Endodermal cell (in vitro differentiated cells): ENCODE measurements at regions not wholly inside any gene's neighbourhood (a gene's known extent, or its start where the extent isn't known, plus 50 kb on each side); places are given as distances from the start of the nearest gene placed in this dataset.

ENCODE experiments used
- DNase-seq: peaks from one replicate; pipeline ENCODE4 v3.0.0-alpha.2; 2017
- H3K27ac ChIP-seq: 2 replicates; pipeline ENCODE4 v1.5.1; 2013; ENCODE audit warnings: mild to moderate bottlenecking, low read depth, low read length, moderate library complexity
- H3K27me3 ChIP-seq: 2 replicates; pipeline ENCODE4 v1.6.1; 2013; ENCODE audit warnings: mild to moderate bottlenecking, low read length, moderate library complexity; ENCODE audit not compliant: insufficient read depth, control insufficient read depth, poor library complexity, severe bottlenecking
- H3K36me3 ChIP-seq: 2 replicates; pipeline ENCODE4 v1.7.0; 2013; ENCODE audit warnings: mild to moderate bottlenecking, low read length, moderate library complexity; ENCODE audit not compliant: control insufficient read depth, insufficient read depth
- H3K4me1 ChIP-seq: one replicate; pipeline ENCODE4 v1.7.0; 2013; ENCODE audit warnings: low read length; ENCODE audit not compliant: control insufficient read depth, insufficient read depth
- H3K4me3 ChIP-seq: 2 replicates; pipeline ENCODE4 v1.5.1; 2013; ENCODE audit warnings: mild to moderate bottlenecking, low read length, moderate library complexity
- H3K9ac ChIP-seq: 2 replicates; pipeline ENCODE4 v1.6.1; 2013; ENCODE audit warnings: mild to moderate bottlenecking, low read length, moderate library complexity; ENCODE audit not compliant: poor library complexity, severe bottlenecking; ENCODE audit errors: extremely low read depth
- H3K9me3 ChIP-seq: 2 replicates; pipeline ENCODE4 v1.6.1; 2013; ENCODE audit warnings: mild to moderate bottlenecking, low read length, moderate library complexity; ENCODE audit not compliant: control insufficient read depth
- H3K27ac Mint-ChIP-seq: 2 replicates; pipeline ENCODE4 v1.8.0; 2020; ENCODE audit warnings: mixed read lengths
- H3K27me3 Mint-ChIP-seq: 2 replicates; pipeline ENCODE4 v1.8.0; 2021; ENCODE audit warnings: mild to moderate bottlenecking, mixed read lengths; ENCODE audit not compliant: insufficient read depth
- H3K36me3 Mint-ChIP-seq: 2 replicates; pipeline ENCODE4 v1.8.0; 2020; ENCODE audit warnings: low read depth, mixed read lengths
- H3K4me1 Mint-ChIP-seq: 2 replicates; pipeline ENCODE4 v1.8.0; 2020; ENCODE audit warnings: mixed read lengths
- H3K4me3 Mint-ChIP-seq: 2 replicates; pipeline ENCODE4 v1.8.0; 2020; ENCODE audit warnings: mild to moderate bottlenecking, moderate library complexity, mixed read lengths
- H3K9me3 Mint-ChIP-seq: 2 replicates; pipeline ENCODE4 v1.8.0; 2020; ENCODE audit warnings: mild to moderate bottlenecking, mixed read lengths
- WGBS, 2 experiments: methylation state at CpG; one replicate each; pipeline versions ENCODE4 v1.1.5 to v1.1.7; 2013; ENCODE audit warnings: missing lambda C conversion rate in 2 of 2, mixed read lengths in 1 of 2; ENCODE audit not compliant: insufficient coverage in 1 of 2, insufficient read length in 1 of 2; 5-methylcytosine and 5-hydroxymethylcytosine counted together
- TF ChIP-seq, protein P1 (sequence below): fragments of 200-600 bp; sonication (generic); conservative IDR thresholded peaks from 2 replicates; pipeline ENCODE4 v1.5.0; 2021; ENCODE audit warnings: antibody characterized with exemption, mild to moderate bottlenecking

DNA sequence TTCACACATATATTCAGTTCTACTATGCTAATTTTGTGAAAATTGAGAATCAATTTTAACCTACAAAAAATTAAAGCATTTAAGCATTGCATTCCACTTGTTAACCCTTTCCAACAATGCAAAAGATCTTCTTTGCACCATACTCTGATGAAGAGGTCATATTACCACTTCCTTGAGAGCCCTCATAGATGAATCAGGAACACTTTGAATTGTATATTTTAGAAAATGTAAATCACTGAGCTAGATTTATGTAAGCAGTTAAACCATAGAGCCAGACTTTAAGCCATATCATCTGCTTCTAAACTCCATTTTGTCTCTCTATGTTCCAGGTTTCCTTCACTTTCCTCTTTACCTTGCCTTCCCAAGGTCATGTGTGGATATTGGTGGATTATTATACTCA, 56.5 kb upstream of the CDH18 start:
- Mint-ChIP-seq H3K9me3 (peaks cover 6% of the 10 kb centered on the region), H3K4me3 (no peak overlapping the region), H3K27ac (no peak overlapping the region), H3K4me1 (peaks cover 19% of the 10 kb centered on the region), H3K36me3 (no peaks in the 10 kb centered on the region), H3K27me3 (no peaks in the 10 kb centered on the region)
- no peaks in the 10 kb centered on the region for H3K27me3 ChIP-seq
- no peak overlapping the region for H3K4me3 ChIP-seq
- H3K4me1 ChIP-seq: peaks cover 7% of the 10 kb centered on the region
- H3K27ac ChIP-seq: no peak overlapping the region
- H3K9me3 ChIP-seq: no peaks in the 10 kb centered on the region
- H3K36me3 ChIP-seq: no peaks in the 10 kb centered on the region
- TF ChIP-seq, protein P1, sequence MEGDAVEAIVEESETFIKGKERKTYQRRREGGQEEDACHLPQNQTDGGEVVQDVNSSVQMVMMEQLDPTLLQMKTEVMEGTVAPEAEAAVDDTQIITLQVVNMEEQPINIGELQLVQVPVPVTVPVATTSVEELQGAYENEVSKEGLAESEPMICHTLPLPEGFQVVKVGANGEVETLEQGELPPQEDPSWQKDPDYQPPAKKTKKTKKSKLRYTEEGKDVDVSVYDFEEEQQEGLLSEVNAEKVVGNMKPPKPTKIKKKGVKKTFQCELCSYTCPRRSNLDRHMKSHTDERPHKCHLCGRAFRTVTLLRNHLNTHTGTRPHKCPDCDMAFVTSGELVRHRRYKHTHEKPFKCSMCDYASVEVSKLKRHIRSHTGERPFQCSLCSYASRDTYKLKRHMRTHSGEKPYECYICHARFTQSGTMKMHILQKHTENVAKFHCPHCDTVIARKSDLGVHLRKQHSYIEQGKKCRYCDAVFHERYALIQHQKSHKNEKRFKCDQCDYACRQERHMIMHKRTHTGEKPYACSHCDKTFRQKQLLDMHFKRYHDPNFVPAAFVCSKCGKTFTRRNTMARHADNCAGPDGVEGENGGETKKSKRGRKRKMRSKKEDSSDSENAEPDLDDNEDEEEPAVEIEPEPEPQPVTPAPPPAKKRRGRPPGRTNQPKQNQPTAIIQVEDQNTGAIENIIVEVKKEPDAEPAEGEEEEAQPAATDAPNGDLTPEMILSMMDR: no peak
- no peak overlapping the region for H3K9ac ChIP-seq
- no peak for DNase-seq

DNA sequence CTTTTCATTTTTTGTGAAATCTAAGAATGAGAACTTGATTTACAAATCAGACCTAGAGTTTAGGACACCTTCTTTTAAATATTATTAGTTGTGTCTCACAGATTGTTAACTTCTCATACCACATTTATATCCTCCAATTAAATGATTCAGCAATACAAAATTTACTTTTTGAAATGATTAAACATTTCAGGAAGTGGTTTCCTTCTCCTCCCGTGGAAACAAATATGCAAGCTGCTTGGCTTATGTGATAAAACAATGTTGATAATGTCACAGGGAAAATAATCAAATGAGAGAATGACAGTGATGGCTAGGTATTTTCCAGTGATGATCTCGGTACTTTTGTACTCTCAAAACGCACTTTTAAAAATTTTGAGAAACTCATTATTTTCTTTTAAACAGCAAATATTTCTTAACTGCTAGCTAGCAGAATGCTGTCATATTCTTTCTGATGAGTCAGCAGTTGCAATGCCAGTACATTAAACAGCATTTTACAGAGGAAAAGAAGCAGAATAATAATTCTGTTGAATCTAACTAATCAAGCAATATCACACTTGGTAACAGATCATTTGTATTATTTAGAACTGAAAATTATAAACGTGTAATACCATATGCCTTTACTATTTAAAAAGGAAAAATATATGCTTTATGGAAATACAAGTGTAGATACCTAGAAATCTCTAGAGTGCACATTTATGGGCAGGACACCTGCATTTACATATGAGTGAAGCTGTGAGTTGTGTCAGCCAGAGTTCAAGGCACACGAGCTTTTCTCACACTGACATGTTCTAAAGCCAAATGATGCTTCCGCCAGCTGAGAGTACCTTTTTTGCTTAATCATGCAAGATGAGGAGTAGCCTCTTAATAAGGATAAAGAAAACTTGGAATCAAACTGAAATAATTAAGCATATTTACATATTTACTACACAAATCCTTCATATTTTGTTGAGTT, 53.6 kb upstream of the CDH18 start:
- Mint-ChIP-seq H3K36me3 (no peaks in the 10 kb centered on the region), H3K27me3 (no peaks in the 10 kb centered on the region), H3K4me3 (no peak overlapping the region), H3K9me3 (peaks cover 16% of the 10 kb centered on the region), H3K4me1 (peaks cover 7% of the 10 kb centered on the region), H3K27ac (no peak overlapping the region)
- H3K9me3 ChIP-seq: no peaks in the 10 kb centered on the region
- no peak overlapping the region for H3K27ac ChIP-seq
- H3K9ac ChIP-seq: no peak overlapping the region
- TF ChIP-seq, protein P1: no peak
- no peak overlapping the region for H3K4me3 ChIP-seq
- DNase-seq: no peak
- H3K4me1 ChIP-seq: no peaks in the 10 kb centered on the region
- H3K36me3 ChIP-seq: no peaks in the 10 kb centered on the region
- H3K27me3 ChIP-seq: no peaks in the 10 kb centered on the region
- 75 to 89% methylated on average over 1 to 5 of the region's 6 CpGs for WGBS, 2 experiments

DNA sequence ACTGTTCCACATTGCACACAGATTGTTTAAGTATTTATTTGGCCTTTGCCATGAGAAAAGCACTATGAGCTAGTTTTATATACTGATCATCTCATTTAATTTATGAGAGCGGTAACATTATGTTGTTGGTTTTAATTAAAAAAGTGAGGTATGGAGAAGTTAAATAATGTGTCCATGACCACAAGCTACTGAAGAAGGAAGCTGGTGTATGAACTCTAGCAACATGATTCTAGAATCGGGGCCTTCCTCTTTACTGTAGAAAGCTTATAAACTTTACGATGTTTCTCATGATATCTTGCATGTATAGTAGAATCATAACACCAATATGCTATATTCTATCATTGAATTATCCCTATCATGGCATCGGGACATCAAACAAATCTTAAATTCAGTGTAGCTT, 52.9 kb upstream of the CDH18 start:
- WGBS, 2 experiments: 83 to 90% methylated on average over 2 to 3 of the region's 4 CpGs
- Histone ChIP-seq H3K27ac (no peak overlapping the region), H3K4me1 (no peaks in the 10 kb centered on the region), H3K9me3 (no peaks in the 10 kb centered on the region), H3K36me3 (no peaks in the 10 kb centered on the region), H3K4me3 (no peak overlapping the region), H3K27me3 (no peaks in the 10 kb centered on the region), H3K9ac (no peak overlapping the region)
- DNase-seq: no peak
- H3K9me3 Mint-ChIP-seq: peaks cover 16% of the 10 kb centered on the region
- H3K36me3 Mint-ChIP-seq: no peaks in the 10 kb centered on the region
- H3K27ac Mint-ChIP-seq: no peak overlapping the region
- H3K27me3 Mint-ChIP-seq: no peaks in the 10 kb centered on the region
- no peak overlapping the region for H3K4me3 Mint-ChIP-seq
- H3K4me1 Mint-ChIP-seq: peaks cover 2% of the 10 kb centered on the region
- TF ChIP-seq, protein P1: no peak
